GM23248 (cell line): ENCODE measurements at regions not wholly inside any gene's neighbourhood (a gene's known extent, or its start where the extent isn't known, plus 50 kb on each side); places are given as distances from the start of the nearest gene placed in this dataset.

Source experiments
- EZH2 ChIP-seq: fragments of 200-600 bp; sonication (generic); IDR thresholded peaks from 2 replicates; pipeline ENCODE4 v1.6.1; 2018; ENCODE audit warnings: antibody characterized with exemption, mild to moderate bottlenecking; ENCODE audit not compliant: insufficient read depth, poor library complexity, severe bottlenecking
- EZH2phosphoT487 ChIP-seq: fragments of 200-600 bp; sonication (generic); IDR thresholded peaks from 2 replicates; pipeline ENCODE4 v1.6.1; 2018; ENCODE audit warnings: antibody characterized with exemption, moderate library complexity, mild to moderate bottlenecking, low read depth; ENCODE audit not compliant: insufficient read depth

- TF ChIP-seq EZH2 = no peak
- TF ChIP-seq EZH2phosphoT487 = no peak
Observed at GRCh38 chr5:121695307-121695706, 156.4 kb upstream of the FTMT start.
